Amygdala (tissue), 56 donors: ENCODE measurements at regions not wholly inside any gene's neighbourhood (a gene's known extent, or its start where the extent isn't known, plus 50 kb on each side); places are given as distances from the start of the nearest gene placed in this dataset.

Experiments
- DNase-seq, 56 donors: peaks; one replicate each; lab custom pipeline; 2025; lab: John Stamatoyannopoulos, UW

DNA sequence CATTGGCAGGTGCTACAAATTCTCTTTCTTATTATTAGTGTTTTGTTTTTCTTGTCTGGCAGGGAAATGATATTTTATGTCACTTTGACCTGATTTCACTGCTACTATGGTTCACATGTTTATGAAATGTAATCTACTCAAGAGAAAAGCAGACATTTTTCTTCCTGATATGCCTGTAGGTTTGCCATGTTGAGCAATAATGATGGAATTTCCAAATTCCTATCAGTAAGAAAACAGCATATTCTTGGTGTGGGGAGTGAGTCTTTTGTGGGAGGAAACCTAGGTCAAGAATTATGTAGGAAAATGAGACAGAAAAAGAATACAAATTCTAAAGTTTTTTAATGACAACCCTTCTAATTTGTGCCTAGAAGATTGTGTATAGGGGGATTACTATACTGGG, 356.4 kb downstream of the SLC4A3 start:
- no peak for DNase-seq

DNA sequence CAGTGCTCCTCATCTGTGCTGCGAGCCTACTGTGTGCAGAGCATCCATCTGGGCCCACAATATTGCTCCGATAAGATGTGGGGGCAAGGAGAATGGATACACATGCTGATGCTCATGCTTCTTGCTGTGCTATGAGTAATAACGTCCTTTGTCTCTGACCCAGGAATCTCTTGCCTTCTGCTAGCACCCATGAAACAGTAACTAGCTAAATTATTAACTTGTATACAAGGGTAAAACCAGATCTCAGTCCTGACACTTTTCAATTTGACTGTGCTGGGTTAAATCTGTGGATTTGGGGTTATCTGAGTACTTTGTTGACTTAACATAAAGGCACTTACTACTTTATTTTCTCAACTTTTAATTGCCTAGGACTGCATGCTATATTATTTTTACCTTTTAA, 357.6 kb downstream of the SLC4A3 start:
- no peak for DNase-seq

DNA sequence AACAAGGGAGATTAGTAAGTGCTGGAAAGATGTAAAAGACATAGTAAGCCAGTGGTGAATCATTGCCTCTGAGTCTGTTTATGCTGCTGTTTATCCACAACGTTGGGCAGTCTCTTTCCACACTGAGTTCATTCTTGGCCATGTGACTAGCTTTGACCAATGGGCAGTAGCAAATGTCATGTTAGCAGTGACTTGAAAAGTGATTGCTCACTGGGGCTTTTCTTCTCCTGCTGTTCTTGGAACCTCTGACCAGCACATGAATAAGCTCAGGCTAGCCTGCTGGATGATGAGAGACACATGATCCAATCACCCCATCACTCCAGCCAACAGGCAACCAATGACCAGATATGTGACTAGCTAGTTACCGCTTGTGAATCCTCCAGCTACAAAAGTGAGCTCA, 360.4 kb downstream of the SLC4A3 start:
- no peak for DNase-seq

DNA sequence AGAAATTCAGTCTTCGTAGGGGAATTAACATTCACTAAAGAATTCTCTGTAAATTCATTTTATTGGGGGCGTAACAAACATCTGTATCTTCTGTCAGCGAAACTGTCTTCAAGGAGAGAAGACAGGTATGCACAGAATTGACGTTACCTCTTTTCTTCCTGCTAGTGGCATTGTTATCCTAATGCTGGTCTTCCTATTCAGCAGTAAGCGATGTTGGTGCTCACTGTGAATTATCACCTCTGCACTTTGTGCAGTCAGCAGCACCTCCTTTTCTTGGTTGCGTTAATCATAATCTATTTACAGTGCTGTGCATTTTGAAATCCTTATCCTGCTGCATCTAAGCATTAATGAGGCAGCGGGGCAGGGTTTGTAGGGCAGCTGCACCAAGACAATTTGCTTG, 362.3 kb downstream of the SLC4A3 start:
- DNase-seq: no peak

DNA sequence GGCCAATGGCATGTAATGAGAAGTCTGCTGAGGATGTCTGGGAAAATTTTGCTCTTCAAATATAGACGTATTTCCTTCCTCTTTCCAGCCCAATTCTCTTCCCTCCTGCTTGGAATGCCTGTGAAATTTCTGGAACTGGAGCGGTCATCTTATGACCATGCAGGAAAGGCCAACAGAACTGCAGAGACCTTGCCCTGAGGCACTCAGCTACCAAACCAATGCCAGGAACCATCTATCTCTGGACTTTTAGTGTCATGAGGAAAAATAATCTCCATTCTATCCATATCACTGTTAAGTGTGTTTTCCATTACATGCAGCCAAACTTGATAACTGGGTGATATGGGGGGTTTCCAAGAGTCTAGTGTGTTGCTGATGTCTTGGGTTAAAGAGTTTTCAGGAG, 363.7 kb downstream of the SLC4A3 start:
- no peak for DNase-seq

DNA sequence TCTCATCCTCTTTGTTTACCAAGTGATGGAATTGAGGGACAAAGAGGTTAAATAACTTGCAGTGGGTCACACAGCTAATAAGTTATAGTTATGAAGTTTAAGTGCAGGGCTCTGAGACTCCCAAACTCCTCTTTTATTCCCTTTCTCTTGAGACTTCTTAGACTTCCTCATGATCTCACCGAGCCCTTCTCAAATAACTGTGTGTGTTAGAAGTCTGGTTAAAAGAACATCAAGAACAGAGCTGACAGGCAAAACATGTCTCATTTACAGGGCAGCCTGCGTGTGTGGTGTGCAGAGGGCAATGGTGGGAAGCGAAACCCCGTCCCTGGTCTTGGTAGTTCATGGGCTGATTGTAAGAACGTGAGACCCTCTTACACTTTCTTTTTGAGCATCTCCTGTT, 368.0 kb downstream of the SLC4A3 start:
- DNase-seq: no peak

DNA sequence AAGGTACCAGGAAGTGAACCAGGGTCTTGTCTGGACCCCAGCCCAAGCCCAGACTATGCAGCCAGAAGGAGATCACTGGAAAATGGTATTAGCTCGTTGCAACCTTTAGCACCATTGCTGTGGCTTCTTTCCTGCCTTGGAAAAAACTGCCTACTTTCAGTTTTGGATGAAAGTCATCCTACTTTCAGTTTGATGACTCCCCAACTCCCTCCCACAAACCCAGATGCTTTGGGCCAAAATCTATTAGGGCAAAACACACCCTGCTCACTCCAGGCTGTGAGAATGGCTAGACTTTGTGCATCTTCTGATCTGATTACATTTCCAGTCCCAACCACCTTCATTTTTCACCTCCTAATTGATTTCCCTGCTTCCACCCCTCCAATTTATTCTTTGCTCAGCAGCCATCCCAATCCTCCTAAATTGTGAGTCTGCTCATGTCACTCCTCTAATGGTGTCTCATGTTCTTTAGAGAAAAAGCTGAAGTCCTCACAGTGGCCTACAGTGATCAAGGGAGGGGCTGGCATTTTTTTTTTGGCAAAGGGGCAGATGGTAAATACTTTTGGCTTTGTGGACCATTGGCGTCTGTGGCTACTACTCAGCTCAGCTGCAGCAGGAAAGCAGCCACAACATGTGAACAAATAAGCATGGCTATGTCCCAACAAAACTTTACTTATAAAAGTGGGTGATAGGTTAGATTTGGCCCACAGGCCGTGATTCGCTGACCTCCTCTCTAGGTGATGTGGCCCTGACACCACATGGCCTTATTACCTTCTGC, 368.7 kb downstream of the SLC4A3 start:
- DNase-seq: no peak

DNA sequence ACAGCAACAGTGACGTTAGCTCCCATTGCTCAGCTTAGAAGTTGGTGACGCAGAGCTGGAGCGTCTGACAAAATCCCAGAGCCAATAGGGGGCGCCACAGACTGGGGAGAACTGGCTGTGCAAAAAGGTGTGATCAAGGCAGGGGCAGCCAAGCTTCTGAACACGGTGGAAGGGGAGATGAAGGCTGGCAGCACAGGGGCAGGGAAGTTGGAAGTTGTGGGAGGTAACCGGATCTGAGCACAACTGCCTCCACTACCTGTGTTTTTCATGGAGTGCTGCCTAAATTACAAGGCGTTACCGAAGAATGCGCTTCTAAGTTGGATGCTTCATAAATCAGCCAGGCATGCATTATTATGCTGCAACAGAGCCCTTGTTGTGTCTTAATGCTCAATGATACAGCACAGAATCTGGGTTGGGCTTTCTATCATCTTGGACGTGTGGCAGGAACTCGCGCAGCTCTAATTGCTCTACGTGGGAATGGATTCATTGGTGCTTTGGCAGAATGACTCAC, 370.0 kb downstream of the SLC4A3 start:
- peak in 13 of 56 donors; percentile 5 to 36 (median 14) for DNase-seq

DNA sequence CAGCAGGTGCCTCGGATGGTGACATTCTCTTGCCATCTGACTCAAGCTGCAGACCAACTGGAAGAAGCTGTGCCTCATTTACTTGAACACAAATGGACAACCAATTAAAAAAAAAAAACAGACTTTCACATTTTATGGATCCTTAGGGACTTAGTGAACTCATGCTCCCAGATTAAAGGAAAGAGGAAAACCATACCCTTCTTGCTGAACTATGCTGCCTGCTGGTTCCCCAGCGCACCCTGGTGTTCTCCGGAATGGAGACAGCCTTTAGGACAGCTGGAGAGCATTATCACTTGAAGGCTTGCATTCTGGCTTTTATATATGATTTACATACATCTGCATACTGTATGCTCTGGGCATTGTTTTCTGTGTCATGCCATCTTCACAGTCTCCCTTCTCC, 370.7 kb downstream of the SLC4A3 start:
- DNase-seq: no peak

DNA sequence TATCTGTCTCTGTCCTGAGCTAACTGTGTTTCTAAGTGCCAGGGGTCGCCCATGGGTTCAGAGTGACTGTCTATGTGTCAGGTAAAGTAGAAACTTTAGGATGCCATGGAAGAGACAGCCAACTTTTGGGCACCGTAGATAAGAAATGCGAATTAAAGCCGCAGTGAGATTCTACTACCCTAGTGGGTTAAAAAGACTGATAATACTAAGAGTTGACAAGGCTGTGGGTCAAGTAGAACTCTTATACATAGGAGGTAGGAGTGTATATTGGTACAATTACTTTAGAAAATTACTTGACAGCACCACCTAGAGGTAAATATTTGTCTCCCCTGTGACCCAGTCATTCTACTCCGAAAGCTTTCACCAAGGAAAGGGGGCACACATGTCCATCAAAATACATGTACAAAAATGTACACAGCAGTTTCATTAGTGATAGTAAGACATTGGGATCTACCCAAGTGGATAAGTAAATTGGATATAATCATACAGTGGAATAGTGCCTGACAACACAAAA, 371.3 kb downstream of the SLC4A3 start:
- no peak for DNase-seq

DNA sequence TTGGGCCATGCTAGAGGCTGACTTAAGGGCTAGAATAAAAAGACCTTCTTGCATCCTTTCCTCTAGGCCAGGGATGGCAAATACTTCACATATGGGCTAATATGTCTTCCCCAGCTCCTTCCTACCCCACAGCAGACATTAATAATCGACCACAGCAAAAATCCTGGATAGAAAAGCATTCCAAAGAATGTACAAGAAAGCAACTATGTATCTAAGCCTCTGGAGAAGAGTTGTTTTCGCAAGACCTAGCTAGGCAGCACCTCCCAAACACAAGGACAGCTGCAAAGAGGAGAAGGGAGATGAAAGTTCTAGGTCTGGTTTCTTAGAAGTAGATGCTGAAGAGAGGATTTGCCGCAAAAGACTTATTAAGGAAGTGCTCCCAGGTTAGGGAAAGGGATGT, 372.6 kb downstream of the SLC4A3 start:
- DNase-seq: no peak

DNA sequence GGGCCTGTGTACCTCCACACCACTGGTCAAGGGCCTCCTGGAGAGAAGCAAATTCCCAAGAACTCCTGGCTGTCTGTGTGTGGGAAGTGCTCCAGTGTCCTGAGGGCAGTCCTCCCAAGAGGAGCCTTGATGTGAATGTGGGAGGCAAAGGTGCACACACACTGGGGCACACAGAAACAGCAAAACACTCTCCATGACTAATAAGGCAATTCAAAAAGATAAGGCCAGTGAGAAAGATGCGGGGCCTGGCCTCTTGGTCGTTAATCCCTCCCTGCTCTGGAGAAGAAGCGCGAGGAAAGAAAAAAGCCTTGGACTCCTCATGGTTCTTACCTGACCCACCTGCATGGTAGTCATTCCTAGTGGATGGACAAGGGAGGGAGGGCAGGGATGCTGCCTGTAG, 373.2 kb downstream of the SLC4A3 start:
- DNase-seq: no peak

DNA sequence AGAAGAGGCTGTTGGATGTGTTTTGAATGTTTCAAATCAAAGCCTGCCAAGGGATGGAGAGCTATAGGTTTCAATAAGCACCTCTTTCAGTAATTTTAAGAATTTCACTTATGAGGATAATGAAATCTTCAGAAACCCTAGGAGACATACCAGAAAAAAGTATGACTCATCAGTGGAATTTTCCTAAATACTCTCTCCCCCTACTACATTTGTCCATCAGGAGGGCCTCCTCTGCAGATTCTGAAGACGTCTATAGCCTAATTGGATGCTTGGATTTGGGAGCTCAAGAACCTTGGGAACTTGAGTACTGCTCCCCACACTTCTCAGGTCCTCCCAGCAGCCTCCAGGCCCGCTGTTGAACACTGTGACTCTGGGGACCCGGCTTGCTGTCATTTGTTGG, 374.3 kb downstream of the SLC4A3 start:
- peak in 2 of 56 donors; percentile 4 to 10 for DNase-seq

DNA sequence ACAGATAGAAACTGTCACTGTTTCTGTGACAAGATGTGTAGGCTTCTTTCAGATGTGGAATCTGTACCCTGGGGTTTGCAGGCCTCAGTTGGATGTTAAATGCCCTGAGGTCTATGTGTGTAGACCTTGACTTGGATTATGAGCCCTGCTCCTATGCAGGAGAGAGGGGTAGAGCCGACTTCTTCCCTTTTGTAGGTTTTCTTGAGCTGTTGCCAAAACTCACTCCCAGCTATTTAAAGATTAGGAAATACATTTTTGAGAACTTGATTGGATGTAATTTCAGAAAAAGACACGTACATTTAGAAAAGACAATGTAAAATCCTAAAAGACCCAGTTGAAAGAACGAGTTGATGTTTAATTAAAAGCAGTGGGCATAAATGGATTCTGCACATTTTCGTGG, 374.8 kb downstream of the SLC4A3 start:
- no peak for DNase-seq

DNA sequence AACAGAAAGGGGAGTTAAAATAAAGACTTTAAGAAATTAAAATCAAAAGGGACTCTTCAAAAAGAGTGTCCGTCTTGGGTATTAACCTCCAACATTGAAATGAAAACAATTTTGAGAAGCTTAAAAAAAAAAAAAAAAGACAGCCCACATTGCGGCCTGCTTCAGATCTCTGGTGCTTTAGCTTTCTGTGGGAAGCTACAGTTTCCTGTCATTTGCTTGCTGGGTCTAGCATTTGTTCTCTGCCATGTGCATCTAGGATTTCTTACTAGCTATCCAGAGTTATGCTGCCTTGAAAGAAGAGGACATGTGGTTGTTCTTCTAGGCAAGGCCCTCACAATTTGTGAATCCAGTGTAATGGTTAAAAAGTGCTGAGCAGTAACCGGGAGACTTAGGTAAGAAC, 375.3 kb downstream of the SLC4A3 start:
- DNase-seq: no peak

DNA sequence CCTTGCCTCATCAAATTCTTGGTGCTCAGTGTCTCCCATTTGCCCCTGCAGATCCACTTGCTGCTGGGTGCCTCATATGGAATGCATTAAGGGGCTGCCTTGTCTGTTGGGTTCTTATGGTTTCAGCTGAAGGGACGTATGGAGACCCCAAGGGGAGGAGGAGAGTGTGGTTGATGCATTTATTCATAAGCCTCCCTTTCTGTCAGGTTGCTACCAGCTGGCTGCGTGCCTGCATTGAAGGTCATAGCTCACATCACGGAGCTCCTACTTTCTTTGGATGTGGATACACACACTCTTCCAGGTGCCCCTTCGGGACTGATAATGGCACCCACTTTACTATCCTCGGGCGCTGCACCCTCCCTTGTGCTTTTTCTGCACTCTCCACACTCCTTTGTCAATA, 377.9 kb downstream of the SLC4A3 start:
- DNase-seq: no peak

DNA sequence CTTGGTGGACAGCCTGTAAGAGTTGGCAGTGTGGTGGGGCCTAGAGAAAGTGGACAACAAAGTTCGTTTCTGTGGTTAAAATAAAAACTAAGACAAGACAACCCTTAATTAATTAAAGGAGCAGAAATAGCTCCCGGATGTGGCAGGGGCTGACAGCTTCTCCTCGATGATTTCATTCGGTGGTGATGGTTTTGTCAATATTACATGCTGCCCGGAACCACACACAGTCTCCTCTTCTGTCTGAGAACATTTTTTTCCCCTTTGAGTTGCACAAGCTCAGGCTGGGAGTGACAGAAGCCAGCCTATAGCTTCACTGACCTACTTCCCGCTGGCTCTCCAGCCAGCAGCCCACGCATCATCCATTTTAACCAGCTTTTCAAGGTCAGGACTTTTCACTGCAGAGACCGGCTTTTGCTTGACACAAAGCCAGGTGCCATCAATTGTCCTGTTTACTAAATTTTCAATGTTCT, 378.8 kb downstream of the SLC4A3 start:
- DNase-seq: peak in 3 of 56 donors; percentile 1 to 9 (median 1)

DNA sequence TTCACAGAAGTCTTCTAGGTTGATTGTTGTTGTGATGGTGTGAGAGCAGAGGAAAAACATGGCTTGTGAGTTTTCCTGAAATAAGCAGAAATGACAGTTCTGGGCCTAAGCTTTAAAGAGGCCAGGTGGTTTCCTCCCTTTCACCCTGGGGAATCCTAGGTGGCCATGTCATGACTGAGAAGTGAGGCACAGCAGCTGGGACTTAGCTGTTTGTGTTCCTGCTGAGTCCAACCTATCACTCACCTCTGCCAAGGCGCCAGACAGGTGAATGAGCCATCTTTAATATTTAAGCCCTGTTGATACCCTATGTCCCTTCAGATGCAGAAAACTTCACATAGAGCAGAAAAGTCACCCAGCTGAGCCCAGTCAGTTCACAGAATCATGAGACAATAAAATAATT, 384.4 kb downstream of the SLC4A3 start:
- DNase-seq: no peak

DNA sequence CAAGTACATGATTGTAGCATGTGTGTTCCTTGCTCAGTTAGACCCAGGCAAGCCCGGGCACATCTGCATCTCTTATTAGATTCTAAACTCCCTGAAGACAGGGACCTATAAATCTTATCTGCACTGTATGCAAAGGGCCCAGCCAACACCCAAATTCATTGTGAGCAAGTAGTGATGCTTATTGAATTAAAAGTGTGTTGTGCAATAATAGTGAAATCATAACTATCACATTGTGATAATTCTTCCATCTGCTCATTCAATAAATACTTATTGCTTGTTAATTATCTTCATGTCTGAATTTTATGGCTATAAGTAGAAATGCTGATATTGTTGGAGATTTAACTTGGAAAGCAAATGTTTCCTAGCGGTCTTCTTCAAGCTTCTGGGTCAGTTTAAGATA, 387.5 kb downstream of the SLC4A3 start:
- DNase-seq: no peak

DNA sequence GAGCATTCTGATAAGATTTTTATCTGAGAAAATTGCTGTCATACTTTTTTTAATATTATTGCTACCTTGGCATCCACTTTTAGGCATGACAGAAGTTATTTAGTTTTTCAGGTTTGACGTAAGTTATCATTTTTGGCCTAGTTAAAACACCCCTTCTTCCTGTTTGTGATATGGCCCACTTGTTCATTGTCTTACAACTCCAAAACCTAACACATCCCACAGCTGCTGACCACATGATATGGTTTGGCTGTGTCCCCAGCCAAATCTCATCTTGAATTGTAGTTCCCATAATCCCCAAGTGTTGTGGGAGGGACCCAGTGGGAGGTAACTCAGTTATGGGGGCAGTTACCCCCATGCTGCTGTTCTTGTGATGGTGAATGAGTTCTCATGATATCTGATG, 388.1 kb downstream of the SLC4A3 start:
- no peak for DNase-seq

DNA sequence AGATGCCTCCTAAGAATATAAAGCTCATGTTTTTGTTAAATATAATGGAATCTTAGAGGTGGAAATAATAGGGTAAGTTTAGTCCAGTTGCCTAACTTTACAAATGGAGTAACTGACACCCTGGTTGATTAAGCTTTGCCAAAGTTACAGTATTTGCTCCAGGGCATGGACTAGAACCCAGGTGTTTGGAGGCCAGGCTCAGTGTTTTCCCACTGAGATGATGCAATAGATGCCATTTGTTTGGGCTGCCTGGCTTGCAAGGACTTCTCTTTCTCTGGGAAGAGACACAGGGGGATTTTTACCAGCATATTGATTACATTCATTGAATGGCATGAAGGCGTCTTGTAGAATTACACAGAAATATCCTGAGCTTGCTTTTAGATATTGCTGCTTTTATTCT, 397.8 kb downstream of the SLC4A3 start:
- no peak for DNase-seq

DNA sequence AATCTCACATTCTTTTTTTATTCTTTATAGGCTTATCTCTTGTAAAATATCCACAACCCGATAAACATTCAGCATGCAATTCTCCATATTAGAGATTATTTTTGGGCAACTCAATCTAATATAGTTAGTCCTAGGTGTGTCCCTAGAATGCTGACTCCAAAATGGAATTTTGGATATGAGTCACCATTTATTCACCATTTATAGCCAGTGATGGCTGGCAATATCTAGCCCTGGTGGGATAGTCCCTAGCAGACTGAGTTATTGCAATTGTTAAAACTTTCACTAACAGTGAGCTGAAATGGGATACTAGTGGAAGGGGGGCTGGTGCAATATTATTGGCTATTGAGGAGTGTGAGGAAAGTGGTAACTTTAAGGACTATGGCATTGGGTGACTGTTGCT, 401.6 kb downstream of the SLC4A3 start:
- DNase-seq: no peak
